K562 (cell line): ENCODE measurements at regions not wholly inside any gene's neighbourhood (a gene's known extent, or its start where the extent isn't known, plus 50 kb on each side); places are given as distances from the start of the nearest gene placed in this dataset.

Experiments used
- ATAC-seq: fragments of 200-7000 bp; cut with Tn5 transposase; 3 replicates; pipeline ENCODE4 v1.9.1; 2020; ENCODE audit warnings: moderate library complexity
- BruUV-seq: library from RNA; stranded (reverse); fragments of 400-500 nt; replicated peaks from 2 replicates; lab custom pipeline; 2021; lab: Mats Ljungman, UMichigan
- CTCF ChIA-PET: fragments of 300-600 bp; formaldehyde crosslinking; extraction: SDS; loops from one replicate; lab custom pipeline; 2021; ENCODE audit warnings: low intra/inter-chr PET ratio; lab: Yijun Ruan, JAX
- POLR2A ChIA-PET: fragments of 300-600, 350-650 bp; sonication (Branson Sonifier 250); formaldehyde crosslinking; extraction: SDS; loops from one replicate; lab custom pipeline; 2021; ENCODE audit warnings: antibody characterized with exemption, inconsistent platforms; lab: Yijun Ruan, JAX
- DNase-seq, 4 experiments: peaks; one replicate each; pipeline versions ENCODE4 v3.0.0 to v3.0.0-alpha.2; 2011 to 2018; ENCODE audit warnings: low spot score in 3 of 4, mixed read lengths in 3 of 4; ENCODE audit errors: extremely low read depth in 1 of 4
- FAIRE-seq: peaks from 2 replicates; lab custom pipeline; 2011; peaks lifted over from hg19 to GRCh38; lab: Jason Lieb, UNC
- H2AFZ ChIP-seq: 2 replicates; pipeline ENCODE4 v1.6.0; 2011; ENCODE audit warnings: low read depth, low read length, control low read depth, inconsistent platforms
- H3K27ac ChIP-seq: fragments of 200-600 bp; 3 replicates; pipeline ENCODE4 v1.8.0; 2011; ENCODE audit warnings: low read depth, mild to moderate bottlenecking, control low read depth, inconsistent platforms, low read length, moderate library complexity, mixed read lengths; ENCODE audit errors: extremely low read depth
- H3K27me3 ChIP-seq, 2 experiments: fragments of 300-600 bp in 1 of 2; 2 replicates in 1 of 2; 3 replicates in 1 of 2; pipeline versions ENCODE4 v1.6.0 to v1.8.0; 2011; ENCODE audit warnings: inconsistent platforms in 2 of 2, low read length in 2 of 2, mild to moderate bottlenecking in 1 of 2, mixed read lengths in 1 of 2, moderate library complexity in 1 of 2; ENCODE audit not compliant: control insufficient read depth in 2 of 2, insufficient read depth in 2 of 2
- H3K36me3 ChIP-seq: fragments of 300-600 bp; 3 replicates; pipeline ENCODE4 v1.8.0; 2011; ENCODE audit warnings: mild to moderate bottlenecking, low read length, inconsistent platforms; ENCODE audit not compliant: control insufficient read depth, insufficient read depth
- H3K4me1 ChIP-seq, 2 experiments: fragments of 200-600 bp in 1 of 2; replicated peaks in 1 of 2; 2 replicates in 1 of 2; 3 replicates in 1 of 2; pipeline versions ENCODE4 v1.5.1 to v1.8.0; 2011; ENCODE audit warnings: inconsistent platforms in 2 of 2, low read length in 2 of 2, mild to moderate bottlenecking in 1 of 2, mixed read lengths in 1 of 2, moderate library complexity in 1 of 2; ENCODE audit not compliant: control insufficient read depth in 2 of 2, insufficient read depth in 2 of 2
- H3K4me2 ChIP-seq: 2 replicates; pipeline ENCODE4 v1.6.1; 2011; ENCODE audit warnings: low read length, control low read depth, inconsistent platforms, mixed read lengths; ENCODE audit not compliant: insufficient read depth
- H3K4me3 ChIP-seq: fragments of 200-600 bp; sonication (generic), shearing (Covaris generic); 2 replicates; pipeline ENCODE4 v1.5.1; 2016; ENCODE audit warnings: control low read depth, inconsistent platforms
- H3K79me2 ChIP-seq: fragments of 200-600 bp; 3 replicates; pipeline ENCODE4 v1.8.0; 2011; ENCODE audit warnings: low read length, inconsistent platforms; ENCODE audit not compliant: control insufficient read depth, insufficient read depth
- H3K9ac ChIP-seq, 2 experiments: 2 replicates each; pipeline versions ENCODE4 v1.6.0 to v1.6.1; 2011; ENCODE audit warnings: low read depth in 2 of 2, low read length in 2 of 2, control low read depth in 1 of 2, inconsistent platforms in 1 of 2, mild to moderate bottlenecking in 1 of 2, mixed read lengths in 1 of 2; ENCODE audit not compliant: insufficient read depth in 1 of 2
- H3K9me1 ChIP-seq: one replicate; pipeline ENCODE4 v1.6.0; 2011; ENCODE audit warnings: inconsistent platforms, mild to moderate bottlenecking, low read length, moderate library complexity; ENCODE audit not compliant: control insufficient read depth, insufficient read depth
- H3K9me3 ChIP-seq: replicated peaks from 2 replicates; pipeline ENCODE4 v1.5.1; 2011; ENCODE audit warnings: low read depth, low read length, inconsistent platforms; ENCODE audit not compliant: control insufficient read depth, insufficient read depth
- H4K20me1 ChIP-seq: replicated peaks from 2 replicates; pipeline ENCODE4 v1.6.1; 2011; ENCODE audit warnings: low read length, inconsistent platforms, mixed read lengths; ENCODE audit not compliant: control insufficient read depth, insufficient read depth
- ARID1B ChIP-seq: fragments of 450-650 bp; IDR thresholded peaks from 2 replicates; pipeline ENCODE4 v1.6.1; 2016; ENCODE audit warnings: antibody characterized with exemption, mild to moderate bottlenecking, inconsistent platforms
- CHD1 ChIP-seq: fragments of 200-600 bp; sonication (generic); IDR thresholded peaks from one replicate; pipeline ENCODE4 v1.6.1; 2012; ENCODE audit warnings: mild to moderate bottlenecking, moderate library complexity, low read length, inconsistent platforms
- EHMT2 ChIP-seq: fragments of 450-650 bp; IDR thresholded peaks from 2 replicates; pipeline ENCODE4 v1.6.1; 2018; ENCODE audit warnings: antibody characterized with exemption
- HDAC1 ChIP-seq, 2 experiments: fragments of 450-650 bp; IDR thresholded peaks; 2 replicates each; pipeline ENCODE4 v1.6.1; 2016 to 2017; ENCODE audit warnings: inconsistent platforms in 1 of 2, mild to moderate bottlenecking in 1 of 2, moderate library complexity in 1 of 2
- IFI16 ChIP-seq: fragments of 250-450 bp; sonication (Bioruptor Pico); IDR thresholded peaks from 2 replicates; pipeline ENCODE4 v2.1.2; 2022; ENCODE audit warnings: mild to moderate bottlenecking, inconsistent platforms
- JUND ChIP-seq, 2 experiments: IDR thresholded peaks; 2 replicates in 1 of 2; 3 replicates in 1 of 2; pipeline ENCODE4 v1.6.1; 2011; ENCODE audit warnings: borderline replicate concordance in 2 of 2, low read depth in 2 of 2, low read length in 2 of 2, improper control_type of control experiment in 1 of 2, missing biosample characterization in 1 of 2, missing genetic modification characterization in 1 of 2, missing genetic modification reagents in 1 of 2
- KDM1A ChIP-seq, 2 experiments: fragments of 450-650 bp; IDR thresholded peaks; 2 replicates each; pipeline ENCODE4 v1.6.1; 2016; ENCODE audit warnings: mild to moderate bottlenecking in 2 of 2
- NFYB ChIP-seq: IDR thresholded peaks from 2 replicates; pipeline ENCODE4 v1.6.1; 2011; ENCODE audit warnings: mild to moderate bottlenecking, moderate library complexity; ENCODE audit not compliant: insufficient read length; ENCODE audit errors: extremely low read depth
- RAD21 ChIP-seq, 2 experiments: fragments of 250-450 bp in 1 of 2; fragments of 450-650 bp in 1 of 2; sonication (Bioruptor Pico) in 1 of 2; formaldehyde crosslinking in 1 of 2; IDR thresholded peaks in 1 of 2; conservative IDR thresholded peaks in 1 of 2; 2 replicates each; pipeline versions ENCODE4 v1.4.0 to v1.8.0; 2020 to 2022; ENCODE audit warnings: mild to moderate bottlenecking in 2 of 2, moderate library complexity in 1 of 2
- RBFOX2 ChIP-seq: fragments of 200-400 bp; formaldehyde crosslinking; IDR thresholded peaks from 2 replicates; pipeline ENCODE4 v1.6.1; 2017; ENCODE audit warnings: low read depth, mild to moderate bottlenecking, low read length, moderate library complexity
- RBM14 ChIP-seq: fragments of 200-400 bp; formaldehyde crosslinking; IDR thresholded peaks from 2 replicates; pipeline ENCODE4 v1.6.1; 2018; ENCODE audit warnings: low read depth, mild to moderate bottlenecking, low read length, moderate library complexity, borderline replicate concordance; ENCODE audit not compliant: insufficient read depth
- WGBS: fragments of 100-300 bp; shearing (Covaris generic); methylation state at CpG from one replicate; pipeline ENCODE4 v1.1.6; 2016; ENCODE audit warnings: low coverage, mixed read lengths; ENCODE audit not compliant: insufficient coverage; ENCODE audit errors: missing lambda C conversion rate; 5-methylcytosine and 5-hydroxymethylcytosine counted together
- in situ Hi-C: fragments of 300-500 bp; cut with MboI; formaldehyde crosslinking; loops from 4 replicates; pipeline ENCODE4 v1.15.0; 2018; ENCODE audit warnings: inconsistent platforms, mixed read lengths
- intact Hi-C: fragments of 100-400 bp; cut with micrococcal nuclease; formaldehyde crosslinking; loops from 2 replicates; pipeline ENCODE4 v1.14.2; 2022
- TF ChIP-seq, protein P1 (sequence below): fragments of 450-650 bp; conservative IDR thresholded peaks from 2 replicates; pipeline ENCODE4 v1.6.1; 2016; ENCODE audit warnings: missing genetic modification characterization, low read depth, mild to moderate bottlenecking, missing compliant biosample characterization, moderate library complexity
- TF ChIP-seq, protein P2 (sequence below): fragments of 200-800 bp; sonication (Bioruptor generic); IDR thresholded peaks from 2 replicates; pipeline ENCODE4 v1.6.1; 2016; ENCODE audit warnings: missing genetic modification characterization, missing compliant biosample characterization
- TF ChIP-seq, protein P3 (sequence below): fragments of 450-650 bp; conservative IDR thresholded peaks from 2 replicates; pipeline ENCODE4 v1.6.1; 2016; ENCODE audit warnings: missing genetic modification characterization, low read depth, mild to moderate bottlenecking, control low read depth, missing compliant biosample characterization

DNA sequence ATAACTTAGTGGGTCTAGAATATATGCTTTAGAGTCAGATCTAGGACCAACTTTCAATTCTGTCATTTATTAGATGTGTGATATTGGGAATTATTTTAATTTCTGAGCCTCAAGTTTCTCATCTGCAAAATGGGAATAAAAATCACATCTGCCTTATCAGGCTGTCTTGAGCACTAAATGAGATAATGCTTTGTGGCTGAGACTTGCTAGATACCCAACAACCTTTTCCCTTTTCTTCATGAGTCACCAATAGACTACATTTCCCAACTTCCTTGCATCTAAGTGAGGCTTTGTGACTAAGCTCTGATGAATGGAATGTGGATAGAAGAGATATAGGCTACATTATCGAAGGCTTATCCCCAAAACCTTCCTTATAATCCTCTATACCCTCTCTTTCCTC lies 220.7 kb upstream of the SESN3 start:
- peaks cover 3 to 25% of the 10 kb centered on the region in 2 experiments; a peak in 3 of 5 replicates for H3K4me1 ChIP-seq
- H3K9me3 ChIP-seq, result no peaks in the 10 kb centered on the region
- H3K79me2 ChIP-seq, result no peaks in the 10 kb centered on the region
- no peaks in the 10 kb centered on the region for H4K20me1 ChIP-seq
- in situ Hi-C loops (no loop called here), intact Hi-C loops (no loop called here)
- CTCF ChIA-PET, result no interaction called here
- no peak overlapping the region for H3K4me2 ChIP-seq
- no peaks in the 10 kb centered on the region for H3K36me3 ChIP-seq
- H3K27me3 ChIP-seq, result no peaks in the 10 kb centered on the region
- ATAC-seq (no peak), FAIRE-seq (no peak), DNase-seq (no peak)
- H2AFZ ChIP-seq, result no peak overlapping the region
- H3K9me1 ChIP-seq, result no peaks in the 10 kb centered on the region
- WGBS, result 0% methylated on average over 1 of the region's 1 CpG
- no peak overlapping the region for H3K9ac ChIP-seq
- BruUV-seq, result no TSS peak
- no peak overlapping the region; the same call in 2 of the 3 replicates for H3K27ac ChIP-seq
- POLR2A ChIA-PET, result interaction anchor here (0.6 kb wide), 1 partner anchor 197 kb away, joined by 3 read pairs; no protein-coding TSS in a partner anchor
- H3K4me3 ChIP-seq, result no peak overlapping the region
- no peak for TF ChIP-seq EHMT2
- no peak for TF ChIP-seq IFI16 (CRISPR knock-in tag)
- peak; percentile 41; the same call in 1 of the 2 replicates for TF ChIP-seq JUND (IDR thresholded peaks at IDR 0.05; ENCODE audit: borderline replicate concordance, low read depth, low read length)
- TF ChIP-seq JUND (tag; IDR thresholded peaks at IDR 0.05; ENCODE audit: borderline replicate concordance, low read depth, low read length), result no peak; the same call in 2 of the 3 replicates
- TF ChIP-seq ARID1B, result 0 out of 2 replicates have a peak, but pooled peaks have one; percentile 7
- TF ChIP-seq, protein P1, sequence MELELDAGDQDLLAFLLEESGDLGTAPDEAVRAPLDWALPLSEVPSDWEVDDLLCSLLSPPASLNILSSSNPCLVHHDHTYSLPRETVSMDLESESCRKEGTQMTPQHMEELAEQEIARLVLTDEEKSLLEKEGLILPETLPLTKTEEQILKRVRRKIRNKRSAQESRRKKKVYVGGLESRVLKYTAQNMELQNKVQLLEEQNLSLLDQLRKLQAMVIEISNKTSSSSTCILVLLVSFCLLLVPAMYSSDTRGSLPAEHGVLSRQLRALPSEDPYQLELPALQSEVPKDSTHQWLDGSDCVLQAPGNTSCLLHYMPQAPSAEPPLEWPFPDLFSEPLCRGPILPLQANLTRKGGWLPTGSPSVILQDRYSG (tag), result no peak
- TF ChIP-seq RAD21 (CRISPR knock-in tag; conservative IDR thresholded peaks at IDR 0.05 in 1 of 2, IDR thresholded peaks at IDR 0.05 in 1 of 2), result no peak; a peak in 1 of 4 replicates
- no peak for TF ChIP-seq CHD1
- peak in 1 of 2 experiments; percentile 48; a peak in 2 of 4 replicates for TF ChIP-seq KDM1A (IDR thresholded peaks at IDR 0.05)
- TF ChIP-seq, protein P2, sequence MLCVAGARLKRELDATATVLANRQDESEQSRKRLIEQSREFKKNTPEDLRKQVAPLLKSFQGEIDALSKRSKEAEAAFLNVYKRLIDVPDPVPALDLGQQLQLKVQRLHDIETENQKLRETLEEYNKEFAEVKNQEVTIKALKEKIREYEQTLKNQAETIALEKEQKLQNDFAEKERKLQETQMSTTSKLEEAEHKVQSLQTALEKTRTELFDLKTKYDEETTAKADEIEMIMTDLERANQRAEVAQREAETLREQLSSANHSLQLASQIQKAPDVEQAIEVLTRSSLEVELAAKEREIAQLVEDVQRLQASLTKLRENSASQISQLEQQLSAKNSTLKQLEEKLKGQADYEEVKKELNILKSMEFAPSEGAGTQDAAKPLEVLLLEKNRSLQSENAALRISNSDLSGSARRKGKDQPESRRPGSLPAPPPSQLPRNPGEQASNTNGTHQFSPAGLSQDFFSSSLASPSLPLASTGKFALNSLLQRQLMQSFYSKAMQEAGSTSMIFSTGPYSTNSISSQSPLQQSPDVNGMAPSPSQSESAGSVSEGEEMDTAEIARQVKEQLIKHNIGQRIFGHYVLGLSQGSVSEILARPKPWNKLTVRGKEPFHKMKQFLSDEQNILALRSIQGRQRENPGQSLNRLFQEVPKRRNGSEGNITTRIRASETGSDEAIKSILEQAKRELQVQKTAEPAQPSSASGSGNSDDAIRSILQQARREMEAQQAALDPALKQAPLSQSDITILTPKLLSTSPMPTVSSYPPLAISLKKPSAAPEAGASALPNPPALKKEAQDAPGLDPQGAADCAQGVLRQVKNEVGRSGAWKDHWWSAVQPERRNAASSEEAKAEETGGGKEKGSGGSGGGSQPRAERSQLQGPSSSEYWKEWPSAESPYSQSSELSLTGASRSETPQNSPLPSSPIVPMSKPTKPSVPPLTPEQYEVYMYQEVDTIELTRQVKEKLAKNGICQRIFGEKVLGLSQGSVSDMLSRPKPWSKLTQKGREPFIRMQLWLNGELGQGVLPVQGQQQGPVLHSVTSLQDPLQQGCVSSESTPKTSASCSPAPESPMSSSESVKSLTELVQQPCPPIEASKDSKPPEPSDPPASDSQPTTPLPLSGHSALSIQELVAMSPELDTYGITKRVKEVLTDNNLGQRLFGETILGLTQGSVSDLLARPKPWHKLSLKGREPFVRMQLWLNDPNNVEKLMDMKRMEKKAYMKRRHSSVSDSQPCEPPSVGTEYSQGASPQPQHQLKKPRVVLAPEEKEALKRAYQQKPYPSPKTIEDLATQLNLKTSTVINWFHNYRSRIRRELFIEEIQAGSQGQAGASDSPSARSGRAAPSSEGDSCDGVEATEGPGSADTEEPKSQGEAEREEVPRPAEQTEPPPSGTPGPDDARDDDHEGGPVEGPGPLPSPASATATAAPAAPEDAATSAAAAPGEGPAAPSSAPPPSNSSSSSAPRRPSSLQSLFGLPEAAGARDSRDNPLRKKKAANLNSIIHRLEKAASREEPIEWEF (CRISPR knock-in tag), result no peak
- TF ChIP-seq RBM14, result no peak
- no peak for TF ChIP-seq RBFOX2
- TF ChIP-seq, protein P3, sequence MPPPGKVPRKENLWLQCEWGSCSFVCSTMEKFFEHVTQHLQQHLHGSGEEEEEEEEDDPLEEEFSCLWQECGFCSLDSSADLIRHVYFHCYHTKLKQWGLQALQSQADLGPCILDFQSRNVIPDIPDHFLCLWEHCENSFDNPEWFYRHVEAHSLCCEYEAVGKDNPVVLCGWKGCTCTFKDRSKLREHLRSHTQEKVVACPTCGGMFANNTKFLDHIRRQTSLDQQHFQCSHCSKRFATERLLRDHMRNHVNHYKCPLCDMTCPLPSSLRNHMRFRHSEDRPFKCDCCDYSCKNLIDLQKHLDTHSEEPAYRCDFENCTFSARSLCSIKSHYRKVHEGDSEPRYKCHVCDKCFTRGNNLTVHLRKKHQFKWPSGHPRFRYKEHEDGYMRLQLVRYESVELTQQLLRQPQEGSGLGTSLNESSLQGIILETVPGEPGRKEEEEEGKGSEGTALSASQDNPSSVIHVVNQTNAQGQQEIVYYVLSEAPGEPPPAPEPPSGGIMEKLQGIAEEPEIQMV (tag), result no peak
- TF ChIP-seq NFYB, result no peak
- no peak for TF ChIP-seq HDAC1 (IDR thresholded peaks at IDR 0.05)
